ENCODE measurements at regions not wholly inside any gene's neighbourhood (a gene's known extent, or its start where the extent isn't known, plus 50 kb on each side); places are given as distances from the start of the nearest gene placed in this dataset.

DNA sequence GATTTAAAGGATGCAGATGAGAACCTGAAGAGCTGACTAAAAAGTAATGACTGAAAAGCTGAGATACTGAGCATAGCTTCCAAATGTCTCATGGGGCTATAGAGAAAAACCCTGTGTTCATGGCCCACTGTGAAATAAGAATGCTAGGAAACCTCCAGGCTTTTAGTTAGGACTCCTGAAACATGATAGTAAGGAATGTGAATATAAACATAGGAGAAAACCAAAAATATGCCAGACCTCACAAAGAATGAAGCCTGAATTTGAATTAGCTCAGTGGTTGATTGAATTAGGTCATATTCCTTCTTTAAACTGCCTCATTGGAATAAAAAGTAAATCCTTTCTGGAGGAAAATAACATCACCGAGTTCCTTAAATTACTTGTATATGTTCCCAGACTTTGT lies 194.5 kb upstream of the NXPH2 start:
- H3K9ac ChIP-seq (ENCODE audit: low read length): no peak overlapping the region
- H3K27ac ChIP-seq (ENCODE audit: low read length): no peak overlapping the region
- no peaks in the 10 kb centered on the region for H3K79me2 ChIP-seq (replicated peaks; ENCODE audit: insufficient read depth, low read length)
- H3K9me2 ChIP-seq (ENCODE audit: insufficient read depth, low read length): no peaks in the 10 kb centered on the region
- no peaks in the 10 kb centered on the region for H3K27me3 ChIP-seq (ENCODE audit: insufficient read depth, low read depth, low read length)
- no peak overlapping the region for H3K4me2 ChIP-seq (ENCODE audit: low read length)
- no peaks in the 10 kb centered on the region for H3K36me3 ChIP-seq (ENCODE audit: insufficient read depth, low read length)
- TF ChIP-seq POLR2AphosphoS5 (IDR thresholded peaks at IDR 0.05) (no peak), EP300 (conservative IDR thresholded peaks at IDR 0.05; ENCODE audit: poor library complexity, severe bottlenecking) (no peak), MXI1 (conservative IDR thresholded peaks at IDR 0.05; ENCODE audit: poor library complexity, severe bottlenecking) (no peak)
- no peaks in the 10 kb centered on the region for H3F3A ChIP-seq (ENCODE audit: insufficient read depth, low read length, poor library complexity, severe bottlenecking)
- no peaks in the 10 kb centered on the region for H4K20me1 ChIP-seq (ENCODE audit: insufficient read depth)
- H2AFZ ChIP-seq (ENCODE audit: low read depth, low read length): no peak overlapping the region
- no peaks in the 10 kb centered on the region for H3K9me3 ChIP-seq (ENCODE audit: low read length)
- H3K4me3 ChIP-seq (ENCODE audit: low read length): no peak overlapping the region

DNA sequence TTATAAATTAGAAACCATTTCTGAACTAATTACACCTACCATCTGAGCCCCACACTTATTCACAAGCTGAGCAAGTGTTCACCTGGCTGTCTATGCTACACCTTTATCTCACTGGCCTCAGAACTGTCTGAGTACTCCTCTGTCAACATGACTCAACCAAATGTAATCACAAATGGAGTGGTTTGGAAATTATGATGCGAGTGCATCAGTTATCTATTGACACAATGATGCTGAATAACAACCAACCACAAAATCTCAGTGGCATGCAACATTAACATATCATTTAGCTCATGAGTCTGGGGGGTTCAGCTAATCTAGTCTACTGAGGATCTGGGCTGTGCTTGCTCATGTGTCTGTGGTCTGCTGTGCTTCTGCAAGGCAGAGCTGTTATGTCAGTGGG lies 184.2 kb upstream of the NXPH2 start:
- Histone ChIP-seq H3F3A (ENCODE audit: insufficient read depth, low read length, poor library complexity, severe bottlenecking) (no peaks in the 10 kb centered on the region), H3K4me3 (ENCODE audit: low read length) (no peak overlapping the region), H3K27ac (ENCODE audit: low read length) (no peak overlapping the region), H4K20me1 (ENCODE audit: insufficient read depth) (no peaks in the 10 kb centered on the region), H2AFZ (ENCODE audit: low read depth, low read length) (no peak overlapping the region), H3K9ac (ENCODE audit: low read length) (no peak overlapping the region), H3K79me2 (replicated peaks; ENCODE audit: insufficient read depth, low read length) (no peaks in the 10 kb centered on the region), H3K9me2 (ENCODE audit: insufficient read depth, low read length) (no peaks in the 10 kb centered on the region), H3K36me3 (ENCODE audit: insufficient read depth, low read length) (no peaks in the 10 kb centered on the region), H3K27me3 (ENCODE audit: insufficient read depth, low read depth, low read length) (no peaks in the 10 kb centered on the region), H3K4me2 (ENCODE audit: low read length) (no peak overlapping the region), H3K9me3 (ENCODE audit: low read length) (no peaks in the 10 kb centered on the region)
- TF ChIP-seq POLR2AphosphoS5 (IDR thresholded peaks at IDR 0.05) (no peak), SMC3 (conservative IDR thresholded peaks at IDR 0.05; ENCODE audit: poor library complexity) (no peak), EZH2 (IDR thresholded peaks at IDR 0.05; ENCODE audit: borderline replicate concordance, insufficient read depth, low read length, poor library complexity, severe bottlenecking) (no peak), RAD21 (conservative IDR thresholded peaks at IDR 0.05) (no peak), TAF1 (IDR thresholded peaks at IDR 0.05; ENCODE audit: low read depth) (no peak), MXI1 (conservative IDR thresholded peaks at IDR 0.05; ENCODE audit: poor library complexity, severe bottlenecking) (no peak), EP300 (conservative IDR thresholded peaks at IDR 0.05; ENCODE audit: poor library complexity, severe bottlenecking) (no peak)
- TF ChIP-seq, protein P1, sequence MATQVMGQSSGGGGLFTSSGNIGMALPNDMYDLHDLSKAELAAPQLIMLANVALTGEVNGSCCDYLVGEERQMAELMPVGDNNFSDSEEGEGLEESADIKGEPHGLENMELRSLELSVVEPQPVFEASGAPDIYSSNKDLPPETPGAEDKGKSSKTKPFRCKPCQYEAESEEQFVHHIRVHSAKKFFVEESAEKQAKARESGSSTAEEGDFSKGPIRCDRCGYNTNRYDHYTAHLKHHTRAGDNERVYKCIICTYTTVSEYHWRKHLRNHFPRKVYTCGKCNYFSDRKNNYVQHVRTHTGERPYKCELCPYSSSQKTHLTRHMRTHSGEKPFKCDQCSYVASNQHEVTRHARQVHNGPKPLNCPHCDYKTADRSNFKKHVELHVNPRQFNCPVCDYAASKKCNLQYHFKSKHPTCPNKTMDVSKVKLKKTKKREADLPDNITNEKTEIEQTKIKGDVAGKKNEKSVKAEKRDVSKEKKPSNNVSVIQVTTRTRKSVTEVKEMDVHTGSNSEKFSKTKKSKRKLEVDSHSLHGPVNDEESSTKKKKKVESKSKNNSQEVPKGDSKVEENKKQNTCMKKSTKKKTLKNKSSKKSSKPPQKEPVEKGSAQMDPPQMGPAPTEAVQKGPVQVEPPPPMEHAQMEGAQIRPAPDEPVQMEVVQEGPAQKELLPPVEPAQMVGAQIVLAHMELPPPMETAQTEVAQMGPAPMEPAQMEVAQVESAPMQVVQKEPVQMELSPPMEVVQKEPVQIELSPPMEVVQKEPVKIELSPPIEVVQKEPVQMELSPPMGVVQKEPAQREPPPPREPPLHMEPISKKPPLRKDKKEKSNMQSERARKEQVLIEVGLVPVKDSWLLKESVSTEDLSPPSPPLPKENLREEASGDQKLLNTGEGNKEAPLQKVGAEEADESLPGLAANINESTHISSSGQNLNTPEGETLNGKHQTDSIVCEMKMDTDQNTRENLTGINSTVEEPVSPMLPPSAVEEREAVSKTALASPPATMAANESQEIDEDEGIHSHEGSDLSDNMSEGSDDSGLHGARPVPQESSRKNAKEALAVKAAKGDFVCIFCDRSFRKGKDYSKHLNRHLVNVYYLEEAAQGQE (IDR thresholded peaks at IDR 0.05; ENCODE audit: borderline replicate concordance): no peak
- TF ChIP-seq, protein P2, sequence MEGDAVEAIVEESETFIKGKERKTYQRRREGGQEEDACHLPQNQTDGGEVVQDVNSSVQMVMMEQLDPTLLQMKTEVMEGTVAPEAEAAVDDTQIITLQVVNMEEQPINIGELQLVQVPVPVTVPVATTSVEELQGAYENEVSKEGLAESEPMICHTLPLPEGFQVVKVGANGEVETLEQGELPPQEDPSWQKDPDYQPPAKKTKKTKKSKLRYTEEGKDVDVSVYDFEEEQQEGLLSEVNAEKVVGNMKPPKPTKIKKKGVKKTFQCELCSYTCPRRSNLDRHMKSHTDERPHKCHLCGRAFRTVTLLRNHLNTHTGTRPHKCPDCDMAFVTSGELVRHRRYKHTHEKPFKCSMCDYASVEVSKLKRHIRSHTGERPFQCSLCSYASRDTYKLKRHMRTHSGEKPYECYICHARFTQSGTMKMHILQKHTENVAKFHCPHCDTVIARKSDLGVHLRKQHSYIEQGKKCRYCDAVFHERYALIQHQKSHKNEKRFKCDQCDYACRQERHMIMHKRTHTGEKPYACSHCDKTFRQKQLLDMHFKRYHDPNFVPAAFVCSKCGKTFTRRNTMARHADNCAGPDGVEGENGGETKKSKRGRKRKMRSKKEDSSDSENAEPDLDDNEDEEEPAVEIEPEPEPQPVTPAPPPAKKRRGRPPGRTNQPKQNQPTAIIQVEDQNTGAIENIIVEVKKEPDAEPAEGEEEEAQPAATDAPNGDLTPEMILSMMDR (IDR thresholded peaks at IDR 0.05; ENCODE audit: poor library complexity, severe bottlenecking): no peak

DNA sequence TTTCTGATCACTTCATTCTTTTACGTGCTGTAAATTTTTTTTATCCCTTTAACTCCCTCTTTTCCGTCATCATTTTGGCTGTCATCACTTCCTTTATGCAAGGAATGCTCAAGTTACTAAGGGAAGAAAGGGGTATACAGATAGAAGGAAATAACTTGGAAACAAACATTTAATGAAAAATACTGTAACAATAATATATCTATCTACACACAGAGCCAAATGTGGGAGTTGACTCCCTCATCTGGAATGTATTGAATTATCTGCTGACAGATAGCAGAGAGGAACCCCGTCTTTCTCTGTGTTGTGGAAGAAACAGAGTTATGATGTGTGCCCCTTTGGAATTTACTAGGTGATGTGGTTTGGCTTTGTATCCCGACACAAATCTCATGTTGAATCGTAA lies 182.5 kb upstream of the NXPH2 start:
- Histone ChIP-seq H3K9me3 (ENCODE audit: low read length) (no peaks in the 10 kb centered on the region), H3K27me3 (ENCODE audit: insufficient read depth, low read depth, low read length) (no peaks in the 10 kb centered on the region), H3F3A (ENCODE audit: insufficient read depth, low read length, poor library complexity, severe bottlenecking) (no peaks in the 10 kb centered on the region), H2AFZ (ENCODE audit: low read depth, low read length) (no peak overlapping the region), H3K27ac (ENCODE audit: low read length) (no peak overlapping the region), H4K20me1 (ENCODE audit: insufficient read depth) (no peaks in the 10 kb centered on the region), H3K4me2 (ENCODE audit: low read length) (no peak overlapping the region), H3K4me3 (ENCODE audit: low read length) (no peak overlapping the region), H3K9me2 (ENCODE audit: insufficient read depth, low read length) (no peaks in the 10 kb centered on the region), H3K9ac (ENCODE audit: low read length) (no peak overlapping the region), H3K79me2 (replicated peaks; ENCODE audit: insufficient read depth, low read length) (no peaks in the 10 kb centered on the region), H3K36me3 (ENCODE audit: insufficient read depth, low read length) (no peaks in the 10 kb centered on the region)
- TF ChIP-seq EP300 (conservative IDR thresholded peaks at IDR 0.05; ENCODE audit: poor library complexity, severe bottlenecking) (no peak), MXI1 (conservative IDR thresholded peaks at IDR 0.05; ENCODE audit: poor library complexity, severe bottlenecking) (no peak)
